ENCODE measurements at regions not wholly inside any gene's neighbourhood (a gene's known extent, or its start where the extent isn't known, plus 50 kb on each side); places are given as distances from the start of the nearest gene placed in this dataset.

GRCh38 chr1:214842856-214843255, 239.7 kb upstream of the KCNK2 start:
- TF ChIP-seq POLR2AphosphoS5 (IDR thresholded peaks at IDR 0.05) (no peak), POLR2A (IDR thresholded peaks at IDR 0.05) (no peak)
- TF ChIP-seq, protein P1, sequence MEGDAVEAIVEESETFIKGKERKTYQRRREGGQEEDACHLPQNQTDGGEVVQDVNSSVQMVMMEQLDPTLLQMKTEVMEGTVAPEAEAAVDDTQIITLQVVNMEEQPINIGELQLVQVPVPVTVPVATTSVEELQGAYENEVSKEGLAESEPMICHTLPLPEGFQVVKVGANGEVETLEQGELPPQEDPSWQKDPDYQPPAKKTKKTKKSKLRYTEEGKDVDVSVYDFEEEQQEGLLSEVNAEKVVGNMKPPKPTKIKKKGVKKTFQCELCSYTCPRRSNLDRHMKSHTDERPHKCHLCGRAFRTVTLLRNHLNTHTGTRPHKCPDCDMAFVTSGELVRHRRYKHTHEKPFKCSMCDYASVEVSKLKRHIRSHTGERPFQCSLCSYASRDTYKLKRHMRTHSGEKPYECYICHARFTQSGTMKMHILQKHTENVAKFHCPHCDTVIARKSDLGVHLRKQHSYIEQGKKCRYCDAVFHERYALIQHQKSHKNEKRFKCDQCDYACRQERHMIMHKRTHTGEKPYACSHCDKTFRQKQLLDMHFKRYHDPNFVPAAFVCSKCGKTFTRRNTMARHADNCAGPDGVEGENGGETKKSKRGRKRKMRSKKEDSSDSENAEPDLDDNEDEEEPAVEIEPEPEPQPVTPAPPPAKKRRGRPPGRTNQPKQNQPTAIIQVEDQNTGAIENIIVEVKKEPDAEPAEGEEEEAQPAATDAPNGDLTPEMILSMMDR (IDR thresholded peaks at IDR 0.05), result no peak

Measured in breast epithelium (tissue), 3 donors.